Caco-2 (cell line): ENCODE measurements at regions not wholly inside any gene's neighbourhood (a gene's known extent, or its start where the extent isn't known, plus 50 kb on each side); places are given as distances from the start of the nearest gene placed in this dataset.

Experiments
- BruUV-seq: library from RNA; stranded (reverse); fragments of 400-500 nt; replicated peaks from 2 replicates; lab custom pipeline; 2021; lab: Mats Ljungman, UMichigan
- CTCF ChIA-PET: fragments of 300-600 bp; sonication (Branson Sonifier 250); formaldehyde crosslinking; loops from one replicate; lab custom pipeline; 2022; ENCODE audit warnings: antibody characterized with exemption; lab: Charles Lee
- POLR2A ChIA-PET: fragments of 300-600 bp; sonication (Branson Sonifier 250); formaldehyde crosslinking; loops from one replicate; lab custom pipeline; 2022; ENCODE audit warnings: antibody characterized with exemption; lab: Charles Lee
- DNase-seq, 2 experiments: peaks; one replicate each; pipeline versions ENCODE4 v3.0.0 to v3.0.0-alpha.2; 2020 to 2022
- H3K27me3 ChIP-seq: replicated peaks from 2 replicates; pipeline ENCODE4 v1.6.0; 2011; ENCODE audit warnings: low read length; ENCODE audit not compliant: control insufficient read depth, insufficient read depth
- H3K36me3 ChIP-seq: 2 replicates; pipeline ENCODE4 v1.5.1; 2011; ENCODE audit warnings: low read length; ENCODE audit not compliant: control insufficient read depth, insufficient read depth
- H3K4me1 ChIP-seq: fragments of 250-450 bp; sonication (Bioruptor Pico); 2 replicates; pipeline ENCODE4 v1.5.1; 2020; ENCODE audit warnings: mild to moderate bottlenecking
- H3K4me3 ChIP-seq: 2 replicates; pipeline ENCODE4 v1.5.1; 2011; ENCODE audit warnings: low read depth, mild to moderate bottlenecking, control low read depth, low read length
- H3K9me3 ChIP-seq: fragments of 250-450 bp; sonication (Bioruptor Pico); 2 replicates; pipeline ENCODE4 v1.5.1; 2020; ENCODE audit warnings: mild to moderate bottlenecking, moderate library complexity
- H3K27ac Mint-ChIP-seq: one replicate; pipeline ENCODE4 v1.8.0; 2022; ENCODE audit warnings: mixed read lengths; ENCODE audit not compliant: unreplicated experiment
- H3K27me3 Mint-ChIP-seq: one replicate; pipeline ENCODE4 v1.8.0; 2022; ENCODE audit warnings: mixed read lengths; ENCODE audit not compliant: insufficient read depth, unreplicated experiment
- H3K36me3 Mint-ChIP-seq: one replicate; pipeline ENCODE4 v1.8.0; 2022; ENCODE audit warnings: mild to moderate bottlenecking, mixed read lengths; ENCODE audit not compliant: insufficient read depth, unreplicated experiment
- H3K4me1 Mint-ChIP-seq: one replicate; pipeline ENCODE4 v1.8.0; 2022; ENCODE audit warnings: low read depth, mixed read lengths; ENCODE audit not compliant: unreplicated experiment
- H3K4me3 Mint-ChIP-seq: one replicate; pipeline ENCODE4 v1.8.0; 2022; ENCODE audit warnings: mild to moderate bottlenecking, moderate library complexity, mixed read lengths; ENCODE audit not compliant: unreplicated experiment
- H3K9me3 Mint-ChIP-seq: one replicate; pipeline ENCODE4 v1.8.0; 2022; ENCODE audit warnings: mixed read lengths; ENCODE audit not compliant: unreplicated experiment
- intact Hi-C: fragments of 100-400 bp; cut with micrococcal nuclease; formaldehyde crosslinking; loops from one replicate; pipeline ENCODE4 v1.10.0; 2022; ENCODE audit not compliant: unreplicated experiment
- TF ChIP-seq, protein P1 (sequence below), 2 experiments: fragments of 200-600 bp in 1 of 2; IDR thresholded peaks; 1 replicate in 1 of 2; 2 replicates in 1 of 2; pipeline versions ENCODE4 v1.5.1 to v1.8.0; 2011 to 2022; ENCODE audit warnings: antibody characterized with exemption in 1 of 2, control low read depth in 1 of 2, inconsistent platforms in 1 of 2, low read depth in 1 of 2, low read length in 1 of 2, mild to moderate bottlenecking in 1 of 2, moderate library complexity in 1 of 2; ENCODE audit not compliant: insufficient read depth in 1 of 2, severe bottlenecking in 1 of 2, unreplicated experiment in 1 of 2

DNA sequence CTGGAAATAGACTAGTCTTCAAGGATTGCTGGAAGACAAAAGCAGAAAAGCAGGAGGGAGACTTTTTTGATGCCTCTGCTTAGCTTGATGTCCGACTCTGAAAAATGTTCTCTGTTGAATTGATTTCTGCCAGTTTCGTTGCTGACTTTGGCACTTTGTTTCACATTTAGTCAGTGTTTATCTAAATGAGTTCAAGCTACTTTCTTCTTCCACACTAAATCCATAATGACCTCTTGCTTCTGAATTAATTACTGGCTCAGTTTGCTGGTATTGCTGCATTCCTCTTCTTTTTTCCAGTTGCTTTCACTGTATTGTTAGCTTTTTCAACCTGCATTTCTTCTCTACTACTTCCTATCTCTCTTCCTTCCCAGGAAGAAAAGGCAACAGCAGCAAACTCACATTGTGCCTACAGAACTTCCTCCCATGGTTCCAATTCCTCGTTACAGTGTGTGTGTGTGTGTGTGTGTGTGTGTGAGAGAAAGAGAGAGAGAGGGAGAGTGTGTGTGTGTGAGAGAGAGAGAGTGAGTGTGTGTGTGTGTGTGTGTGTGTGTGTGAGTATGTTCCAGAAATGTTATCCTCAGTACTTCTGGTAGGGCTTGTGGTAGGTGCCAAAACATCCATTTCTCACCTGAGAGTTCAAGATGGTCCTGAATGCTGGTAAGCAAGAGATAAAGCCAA, 234.8 kb downstream of the CSNK1G3 start:
- no peak overlapping the region for H3K4me3 ChIP-seq
- H3K27me3 Mint-ChIP-seq = no peaks in the 10 kb centered on the region
- ChIA-PET CTCF (interaction anchor here (0.6 kb wide), 1 partner anchor 75 kb away, joined by 4 read pairs; no protein-coding TSS in a partner anchor), POLR2A (no interaction called here)
- no peak for DNase-seq
- no peaks in the 10 kb centered on the region for H3K4me1 ChIP-seq
- TF ChIP-seq, protein P1, sequence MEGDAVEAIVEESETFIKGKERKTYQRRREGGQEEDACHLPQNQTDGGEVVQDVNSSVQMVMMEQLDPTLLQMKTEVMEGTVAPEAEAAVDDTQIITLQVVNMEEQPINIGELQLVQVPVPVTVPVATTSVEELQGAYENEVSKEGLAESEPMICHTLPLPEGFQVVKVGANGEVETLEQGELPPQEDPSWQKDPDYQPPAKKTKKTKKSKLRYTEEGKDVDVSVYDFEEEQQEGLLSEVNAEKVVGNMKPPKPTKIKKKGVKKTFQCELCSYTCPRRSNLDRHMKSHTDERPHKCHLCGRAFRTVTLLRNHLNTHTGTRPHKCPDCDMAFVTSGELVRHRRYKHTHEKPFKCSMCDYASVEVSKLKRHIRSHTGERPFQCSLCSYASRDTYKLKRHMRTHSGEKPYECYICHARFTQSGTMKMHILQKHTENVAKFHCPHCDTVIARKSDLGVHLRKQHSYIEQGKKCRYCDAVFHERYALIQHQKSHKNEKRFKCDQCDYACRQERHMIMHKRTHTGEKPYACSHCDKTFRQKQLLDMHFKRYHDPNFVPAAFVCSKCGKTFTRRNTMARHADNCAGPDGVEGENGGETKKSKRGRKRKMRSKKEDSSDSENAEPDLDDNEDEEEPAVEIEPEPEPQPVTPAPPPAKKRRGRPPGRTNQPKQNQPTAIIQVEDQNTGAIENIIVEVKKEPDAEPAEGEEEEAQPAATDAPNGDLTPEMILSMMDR (IDR thresholded peaks at IDR 0.05; ENCODE audit: insufficient read depth in 1 of 2, low read depth in 1 of 2, low read length in 1 of 2, severe bottlenecking in 1 of 2, unreplicated experiment in 1 of 2) = no peak
- H3K9me3 ChIP-seq = no peaks in the 10 kb centered on the region
- no peaks in the 10 kb centered on the region for H3K27me3 ChIP-seq
- H3K9me3 Mint-ChIP-seq = no peaks in the 10 kb centered on the region
- no peak overlapping the region for H3K4me3 Mint-ChIP-seq
- BruUV-seq = no TSS peak
- H3K36me3 Mint-ChIP-seq = no peaks in the 10 kb centered on the region
- intact Hi-C loops = no loop called here
- H3K36me3 ChIP-seq = no peaks in the 10 kb centered on the region
- H3K4me1 Mint-ChIP-seq = no peaks in the 10 kb centered on the region
- H3K27ac Mint-ChIP-seq = no peak overlapping the region

DNA sequence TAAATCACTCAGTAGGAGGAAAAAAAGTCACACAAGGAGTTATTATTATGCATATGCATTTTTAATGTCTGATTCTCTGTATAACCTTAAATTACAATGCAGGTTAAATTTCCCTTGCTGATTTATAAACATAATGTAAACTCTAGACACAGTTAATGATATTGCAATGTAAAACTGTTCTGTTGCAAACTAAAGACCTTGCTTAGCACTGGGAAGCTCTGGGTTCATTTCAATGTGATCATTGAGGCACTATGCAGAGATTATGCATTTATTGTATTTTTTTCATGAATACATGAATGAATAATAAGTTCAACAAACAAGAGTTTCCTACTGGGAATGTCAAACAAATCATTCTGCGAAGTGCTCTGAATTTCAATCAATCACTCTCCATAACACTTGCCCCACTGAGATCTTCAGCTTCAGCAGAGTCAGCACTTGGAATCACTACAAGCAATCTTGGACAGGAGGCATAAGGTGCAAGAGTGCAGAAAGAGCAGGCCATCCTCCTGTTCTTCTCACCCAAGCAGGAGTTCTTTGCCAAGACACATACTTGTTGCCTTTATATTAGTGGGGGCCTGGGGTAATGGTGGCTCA, 232.1 kb downstream of the CSNK1G3 start:
- no peak for DNase-seq
- H3K27me3 ChIP-seq = no peaks in the 10 kb centered on the region
- POLR2A ChIA-PET = no interaction called here
- H3K9me3 Mint-ChIP-seq = no peaks in the 10 kb centered on the region
- no peaks in the 10 kb centered on the region for H3K27me3 Mint-ChIP-seq
- H3K36me3 Mint-ChIP-seq = no peaks in the 10 kb centered on the region
- intact Hi-C loops = no loop called here
- no peaks in the 10 kb centered on the region for H3K4me1 ChIP-seq
- H3K4me3 Mint-ChIP-seq = no peak overlapping the region
- H3K36me3 ChIP-seq = no peaks in the 10 kb centered on the region
- no peak overlapping the region for H3K27ac Mint-ChIP-seq
- TF ChIP-seq, protein P1 (IDR thresholded peaks at IDR 0.05; ENCODE audit: insufficient read depth in 1 of 2, low read depth in 1 of 2, low read length in 1 of 2, severe bottlenecking in 1 of 2, unreplicated experiment in 1 of 2) = no peak
- H3K9me3 ChIP-seq = no peaks in the 10 kb centered on the region
- CTCF ChIA-PET = no interaction called here
- H3K4me3 ChIP-seq = no peak overlapping the region
- no peaks in the 10 kb centered on the region for H3K4me1 Mint-ChIP-seq
- no TSS peak for BruUV-seq

DNA sequence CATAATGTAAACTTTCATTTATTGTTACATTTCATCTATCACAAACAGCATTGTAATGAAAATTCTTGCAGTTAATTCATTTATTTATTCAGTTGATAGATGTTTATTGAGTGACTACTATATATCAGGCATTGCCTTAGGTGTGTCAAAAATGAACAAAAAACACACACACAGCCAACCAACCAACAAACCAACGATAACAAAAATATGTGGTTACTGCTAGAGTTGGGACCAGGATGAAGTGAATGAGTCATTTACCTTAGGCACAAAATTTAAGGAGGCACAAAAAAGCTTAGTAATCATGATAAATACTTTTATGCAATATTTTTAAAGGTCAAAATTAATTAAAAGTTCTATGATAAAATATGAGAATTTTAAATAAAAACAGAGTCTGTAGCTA, 223.4 kb downstream of the CSNK1G3 start:
- H3K36me3 ChIP-seq = no peaks in the 10 kb centered on the region
- H3K27me3 ChIP-seq = no peaks in the 10 kb centered on the region
- POLR2A ChIA-PET = no interaction called here
- no peak for DNase-seq
- no peaks in the 10 kb centered on the region for H3K27me3 Mint-ChIP-seq
- no peaks in the 10 kb centered on the region for H3K4me1 ChIP-seq
- intact Hi-C loops = no loop called here
- H3K4me1 Mint-ChIP-seq = no peaks in the 10 kb centered on the region
- no peak overlapping the region for H3K4me3 ChIP-seq
- no peaks in the 10 kb centered on the region for H3K36me3 Mint-ChIP-seq
- no peak overlapping the region for H3K4me3 Mint-ChIP-seq
- H3K27ac Mint-ChIP-seq = no peak overlapping the region
- TF ChIP-seq, protein P1 (IDR thresholded peaks at IDR 0.05; ENCODE audit: insufficient read depth in 1 of 2, low read depth in 1 of 2, low read length in 1 of 2, severe bottlenecking in 1 of 2, unreplicated experiment in 1 of 2) = no peak
- peaks cover 33% of the 10 kb centered on the region for H3K9me3 Mint-ChIP-seq
- CTCF ChIA-PET = no interaction called here
- peaks cover 9% of the 10 kb centered on the region; the same call in 1 of the 2 replicates for H3K9me3 ChIP-seq
- BruUV-seq = no TSS peak
